GM23338 (cell line): ENCODE measurements at regions not wholly inside any gene's neighbourhood (a gene's known extent, or its start where the extent isn't known, plus 50 kb on each side); places are given as distances from the start of the nearest gene placed in this dataset.

Experiments
- ATAC-seq: fragments of 200-7000 bp; cut with Tn5 transposase; 3 replicates; pipeline ENCODE4 v1.9.1; 2020
- DNase-seq: peaks from one replicate; pipeline ENCODE4 v3.0.0-alpha.2; 2015; ENCODE audit warnings: low spot score
- H2AFZ ChIP-seq: fragments of 200-600 bp; sonication (generic); 2 replicates; pipeline ENCODE4 v1.8.0; 2016; ENCODE audit warnings: antibody characterized with exemption, mild to moderate bottlenecking, moderate library complexity
- H3F3A ChIP-seq: fragments of 200-600 bp; sonication (generic); replicated peaks from 2 replicates; pipeline ENCODE4 v1.8.0; 2017; ENCODE audit warnings: antibody characterized with exemption, mixed run types, low read depth
- H3K27ac ChIP-seq: fragments of 200-600 bp; sonication (generic); 2 replicates; pipeline ENCODE4 v1.6.1; 2016; ENCODE audit warnings: low read depth
- H3K27me3 ChIP-seq: fragments of 200-600 bp; sonication (generic); 2 replicates; pipeline ENCODE4 v1.8.0; 2016; ENCODE audit warnings: mild to moderate bottlenecking, mixed run types, moderate library complexity; ENCODE audit not compliant: insufficient read depth
- H3K36me3 ChIP-seq: fragments of 200-600 bp; sonication (generic); 2 replicates; pipeline ENCODE4 v1.8.0; 2016; ENCODE audit warnings: mild to moderate bottlenecking; ENCODE audit not compliant: insufficient read depth
- H3K4me1 ChIP-seq: fragments of 200-600 bp; sonication (generic); 2 replicates; pipeline ENCODE4 v1.8.0; 2016; ENCODE audit warnings: mild to moderate bottlenecking, moderate library complexity; ENCODE audit not compliant: insufficient read depth
- H3K4me2 ChIP-seq: fragments of 200-600 bp; sonication (generic); 2 replicates; pipeline ENCODE4 v1.7.1; 2017; ENCODE audit warnings: mixed run types
- H3K4me3 ChIP-seq: fragments of 200-600 bp; sonication (generic); 2 replicates; pipeline ENCODE4 v1.6.1; 2016; ENCODE audit warnings: mixed run types
- H3K79me2 ChIP-seq: fragments of 200-600 bp; sonication (generic); replicated peaks from 2 replicates; pipeline ENCODE4 v1.8.0; 2017; ENCODE audit warnings: mild to moderate bottlenecking; ENCODE audit not compliant: insufficient read depth
- H3K9me2 ChIP-seq: fragments of 200-600 bp; sonication (generic); 2 replicates; pipeline ENCODE4 v1.8.0; 2017; ENCODE audit not compliant: insufficient read depth
- H4K20me1 ChIP-seq: fragments of 200-600 bp; sonication (generic); replicated peaks from 2 replicates; pipeline ENCODE4 v1.8.0; 2017; ENCODE audit warnings: mild to moderate bottlenecking; ENCODE audit not compliant: insufficient read depth
- H3K27ac Mint-ChIP-seq: 2 replicates; pipeline ENCODE4 v1.8.0; 2020; ENCODE audit warnings: inconsistent platforms, mild to moderate bottlenecking, moderate library complexity, mixed read lengths
- H3K27me3 Mint-ChIP-seq: 3 replicates; pipeline ENCODE4 v1.8.0; 2022; ENCODE audit warnings: low read depth, mild to moderate bottlenecking, moderate library complexity, mixed read lengths, inconsistent platforms; ENCODE audit not compliant: insufficient read depth, poor library complexity
- H3K36me3 Mint-ChIP-seq: 3 replicates; pipeline ENCODE4 v1.8.0; 2021; ENCODE audit warnings: low read depth, mild to moderate bottlenecking, inconsistent platforms, moderate library complexity, mixed read lengths
- H3K4me1 Mint-ChIP-seq: 3 replicates; pipeline ENCODE4 v1.8.0; 2020; ENCODE audit warnings: mild to moderate bottlenecking, inconsistent platforms, mixed read lengths
- H3K4me3 Mint-ChIP-seq: 3 replicates; pipeline ENCODE4 v1.8.0; 2021; ENCODE audit warnings: moderate library complexity, mild to moderate bottlenecking, inconsistent platforms, mixed read lengths
- H3K9me3 Mint-ChIP-seq: 3 replicates; pipeline ENCODE4 v1.8.0; 2020; ENCODE audit warnings: moderate library complexity, mild to moderate bottlenecking, inconsistent platforms, mixed read lengths
- CREB1 ChIP-seq: fragments of 250-450 bp; sonication (Bioruptor Pico); IDR thresholded peaks from 2 replicates; pipeline ENCODE4 v1.5.0; 2020; ENCODE audit warnings: low read depth, mild to moderate bottlenecking, moderate library complexity
- CTCF ChIP-seq, 2 experiments: fragments of 200-600 bp in 1 of 2; sonication (generic) in 1 of 2; conservative IDR thresholded peaks; 2 replicates each; pipeline versions ENCODE4 v1.5.1 to v1.6.1; 2016 to 2017; ENCODE audit warnings: antibody characterized with exemption in 2 of 2, low read depth in 2 of 2, mild to moderate bottlenecking in 2 of 2, moderate library complexity in 1 of 2
- EZH2 ChIP-seq: fragments of 200-600 bp; sonication (generic); IDR thresholded peaks from one replicate; pipeline ENCODE4 v1.8.0; 2017; ENCODE audit warnings: antibody characterized with exemption, mild to moderate bottlenecking, low read depth; ENCODE audit not compliant: unreplicated experiment
- EZH2phosphoT487 ChIP-seq: fragments of 200-600 bp; sonication (generic); IDR thresholded peaks from one replicate; pipeline ENCODE4 v1.8.1; 2018; ENCODE audit warnings: antibody characterized with exemption; ENCODE audit not compliant: unreplicated experiment
- JUNB ChIP-seq: IDR thresholded peaks from one replicate; pipeline ENCODE4 v1.6.1; 2016; ENCODE audit warnings: antibody characterized with exemption; ENCODE audit not compliant: unreplicated experiment
- NANOG ChIP-seq: IDR thresholded peaks from 2 replicates; pipeline ENCODE4 v1.6.1; 2016; ENCODE audit warnings: antibody characterized with exemption, borderline replicate concordance
- POLR2AphosphoS5 ChIP-seq: IDR thresholded peaks from 2 replicates; pipeline ENCODE4 v1.6.1; 2016; ENCODE audit warnings: antibody characterized with exemption, low read depth
- STAT1 ChIP-seq: IDR thresholded peaks from one replicate; pipeline ENCODE4 v1.6.1; 2016; ENCODE audit warnings: antibody characterized with exemption; ENCODE audit not compliant: unreplicated experiment
- ZNF114 ChIP-seq: fragments of 250-450 bp; sonication (Bioruptor Pico); IDR thresholded peaks from 2 replicates; pipeline ENCODE4 v1.5.0; 2020; ENCODE audit warnings: mild to moderate bottlenecking, moderate library complexity
- ZNF331 ChIP-seq: fragments of 250-450 bp; sonication (Bioruptor Pico); IDR thresholded peaks from 2 replicates; pipeline ENCODE4 v1.5.0; 2020; ENCODE audit warnings: low read depth, mild to moderate bottlenecking, moderate library complexity
- TF ChIP-seq, protein P1 (sequence below): fragments of 250-450 bp; sonication (Bioruptor Pico); IDR thresholded peaks from 2 replicates; pipeline ENCODE4 v1.5.0; 2020; ENCODE audit warnings: mild to moderate bottlenecking, moderate library complexity
- TF ChIP-seq, protein P2 (sequence below): IDR thresholded peaks from 2 replicates; pipeline ENCODE4 v1.6.1; 2016; ENCODE audit warnings: antibody characterized with exemption
- TF ChIP-seq, protein P3 (sequence below): IDR thresholded peaks from one replicate; pipeline ENCODE4 v1.6.1; 2018; ENCODE audit warnings: antibody characterized with exemption; ENCODE audit not compliant: unreplicated experiment

DNA sequence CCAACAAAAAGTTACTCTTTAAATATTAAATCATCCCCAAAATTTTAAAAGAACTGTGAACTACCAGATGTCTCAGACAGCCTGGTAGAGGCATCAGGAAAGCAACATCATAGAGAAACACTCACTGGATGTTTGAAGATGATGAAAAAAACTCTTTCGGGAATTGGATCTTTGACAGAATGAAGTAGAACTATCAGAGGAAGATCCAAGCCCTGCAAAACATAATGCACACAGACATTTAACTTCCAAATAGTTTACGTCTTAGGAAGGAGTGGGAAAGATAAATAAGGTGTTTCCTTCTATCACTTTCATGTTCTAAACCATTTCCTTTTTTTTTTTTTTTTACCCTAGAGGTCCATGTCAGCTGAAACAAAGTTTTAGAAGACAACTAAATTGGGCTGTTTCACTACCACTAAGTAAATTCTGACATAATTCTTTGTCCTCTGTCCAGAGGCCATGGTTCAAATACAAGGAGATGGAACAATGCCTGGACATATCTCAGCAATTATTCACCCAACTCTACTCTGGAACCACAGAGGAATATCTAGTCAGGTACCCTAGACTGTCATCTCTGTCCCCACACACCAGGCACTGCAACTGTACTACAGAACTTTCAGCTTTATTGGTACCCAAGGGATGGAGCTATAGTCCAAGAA, 217.7 kb upstream of the INTU start:
- Histone ChIP-seq H3K4me3 (no peak overlapping the region), H2AFZ (0 out of 2 replicates have a peak overlapping the region, but pooled peaks have one; percentile 38), H3K27me3 (no peaks in the 10 kb centered on the region), H3K36me3 (no peaks in the 10 kb centered on the region), H3K27ac (no peak overlapping the region), H3K4me1 (no peaks in the 10 kb centered on the region), H3K9me2 (peaks cover 4% of the 10 kb centered on the region), H3K4me2 (no peak overlapping the region), H3F3A (no peaks in the 10 kb centered on the region), H4K20me1 (no peaks in the 10 kb centered on the region), H3K79me2 (no peaks in the 10 kb centered on the region)
- peaks cover 2% of the 10 kb centered on the region for H3K27me3 Mint-ChIP-seq
- no peak overlapping the region for H3K27ac Mint-ChIP-seq
- H3K36me3 Mint-ChIP-seq = peaks cover 1% of the 10 kb centered on the region; the same call in 1 of the 3 replicates
- TF ChIP-seq POLR2AphosphoS5 (no peak), CREB1 (CRISPR knock-in tag) (no peak), STAT1 (no peak), EZH2phosphoT487 (no peak), ZNF114 (CRISPR knock-in tag) (no peak), JUNB (no peak), ZNF331 (CRISPR knock-in tag) (no peak), EZH2 (no peak), NANOG (no peak), CTCF (conservative IDR thresholded peaks at IDR 0.05; ENCODE audit: low read depth in 2 of 2) (no peak)
- TF ChIP-seq, protein P1, sequence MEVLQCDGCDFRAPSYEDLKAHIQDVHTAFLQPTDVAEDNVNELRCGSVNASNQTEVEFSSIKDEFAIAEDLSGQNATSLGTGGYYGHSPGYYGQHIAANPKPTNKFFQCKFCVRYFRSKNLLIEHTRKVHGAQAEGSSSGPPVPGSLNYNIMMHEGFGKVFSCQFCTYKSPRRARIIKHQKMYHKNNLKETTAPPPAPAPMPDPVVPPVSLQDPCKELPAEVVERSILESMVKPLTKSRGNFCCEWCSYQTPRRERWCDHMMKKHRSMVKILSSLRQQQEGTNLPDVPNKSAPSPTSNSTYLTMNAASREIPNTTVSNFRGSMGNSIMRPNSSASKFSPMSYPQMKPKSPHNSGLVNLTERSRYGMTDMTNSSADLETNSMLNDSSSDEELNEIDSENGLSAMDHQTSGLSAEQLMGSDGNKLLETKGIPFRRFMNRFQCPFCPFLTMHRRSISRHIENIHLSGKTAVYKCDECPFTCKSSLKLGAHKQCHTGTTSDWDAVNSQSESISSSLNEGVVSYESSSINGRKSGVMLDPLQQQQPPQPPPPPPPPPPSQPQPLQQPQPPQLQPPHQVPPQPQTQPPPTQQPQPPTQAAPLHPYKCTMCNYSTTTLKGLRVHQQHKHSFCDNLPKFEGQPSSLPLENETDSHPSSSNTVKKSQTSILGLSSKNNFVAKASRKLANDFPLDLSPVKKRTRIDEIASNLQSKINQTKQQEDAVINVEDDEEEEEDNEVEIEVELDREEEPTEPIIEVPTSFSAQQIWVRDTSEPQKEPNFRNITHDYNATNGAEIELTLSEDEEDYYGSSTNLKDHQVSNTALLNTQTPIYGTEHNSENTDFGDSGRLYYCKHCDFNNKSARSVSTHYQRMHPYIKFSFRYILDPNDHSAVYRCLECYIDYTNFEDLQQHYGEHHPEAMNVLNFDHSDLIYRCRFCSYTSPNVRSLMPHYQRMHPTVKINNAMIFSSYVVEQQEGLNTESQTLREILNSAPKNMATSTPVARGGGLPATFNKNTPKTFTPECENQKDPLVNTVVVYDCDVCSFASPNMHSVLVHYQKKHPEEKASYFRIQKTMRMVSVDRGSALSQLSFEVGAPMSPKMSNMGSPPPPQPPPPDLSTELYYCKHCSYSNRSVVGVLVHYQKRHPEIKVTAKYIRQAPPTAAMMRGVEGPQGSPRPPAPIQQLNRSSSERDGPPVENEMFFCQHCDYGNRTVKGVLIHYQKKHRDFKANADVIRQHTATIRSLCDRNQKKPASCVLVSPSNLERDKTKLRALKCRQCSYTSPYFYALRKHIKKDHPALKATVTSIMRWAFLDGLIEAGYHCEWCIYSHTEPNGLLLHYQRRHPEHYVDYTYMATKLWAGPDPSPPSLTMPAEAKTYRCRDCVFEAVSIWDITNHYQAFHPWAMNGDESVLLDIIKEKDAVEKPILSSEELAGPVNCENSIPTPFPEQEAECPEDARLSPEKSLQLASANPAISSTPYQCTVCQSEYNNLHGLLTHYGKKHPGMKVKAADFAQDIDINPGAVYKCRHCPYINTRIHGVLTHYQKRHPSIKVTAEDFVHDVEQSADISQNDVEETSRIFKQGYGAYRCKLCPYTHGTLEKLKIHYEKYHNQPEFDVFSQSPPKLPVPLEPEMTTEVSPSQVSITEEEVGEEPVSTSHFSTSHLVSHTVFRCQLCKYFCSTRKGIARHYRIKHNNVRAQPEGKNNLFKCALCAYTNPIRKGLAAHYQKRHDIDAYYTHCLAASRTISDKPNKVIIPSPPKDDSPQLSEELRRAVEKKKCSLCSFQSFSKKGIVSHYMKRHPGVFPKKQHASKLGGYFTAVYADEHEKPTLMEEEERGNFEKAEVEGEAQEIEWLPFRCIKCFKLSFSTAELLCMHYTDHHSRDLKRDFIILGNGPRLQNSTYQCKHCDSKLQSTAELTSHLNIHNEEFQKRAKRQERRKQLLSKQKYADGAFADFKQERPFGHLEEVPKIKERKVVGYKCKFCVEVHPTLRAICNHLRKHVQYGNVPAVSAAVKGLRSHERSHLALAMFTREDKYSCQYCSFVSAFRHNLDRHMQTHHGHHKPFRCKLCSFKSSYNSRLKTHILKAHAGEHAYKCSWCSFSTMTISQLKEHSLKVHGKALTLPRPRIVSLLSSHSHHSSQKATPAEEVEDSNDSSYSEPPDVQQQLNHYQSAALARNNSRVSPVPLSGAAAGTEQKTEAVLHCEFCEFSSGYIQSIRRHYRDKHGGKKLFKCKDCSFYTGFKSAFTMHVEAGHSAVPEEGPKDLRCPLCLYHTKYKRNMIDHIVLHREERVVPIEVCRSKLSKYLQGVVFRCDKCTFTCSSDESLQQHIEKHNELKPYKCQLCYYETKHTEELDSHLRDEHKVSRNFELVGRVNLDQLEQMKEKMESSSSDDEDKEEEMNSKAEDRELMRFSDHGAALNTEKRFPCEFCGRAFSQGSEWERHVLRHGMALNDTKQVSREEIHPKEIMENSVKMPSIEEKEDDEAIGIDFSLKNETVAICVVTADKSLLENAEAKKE = no peak
- TF ChIP-seq, protein P2, sequence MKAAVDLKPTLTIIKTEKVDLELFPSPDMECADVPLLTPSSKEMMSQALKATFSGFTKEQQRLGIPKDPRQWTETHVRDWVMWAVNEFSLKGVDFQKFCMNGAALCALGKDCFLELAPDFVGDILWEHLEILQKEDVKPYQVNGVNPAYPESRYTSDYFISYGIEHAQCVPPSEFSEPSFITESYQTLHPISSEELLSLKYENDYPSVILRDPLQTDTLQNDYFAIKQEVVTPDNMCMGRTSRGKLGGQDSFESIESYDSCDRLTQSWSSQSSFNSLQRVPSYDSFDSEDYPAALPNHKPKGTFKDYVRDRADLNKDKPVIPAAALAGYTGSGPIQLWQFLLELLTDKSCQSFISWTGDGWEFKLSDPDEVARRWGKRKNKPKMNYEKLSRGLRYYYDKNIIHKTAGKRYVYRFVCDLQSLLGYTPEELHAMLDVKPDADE = no peak
- TF ChIP-seq, protein P3, sequence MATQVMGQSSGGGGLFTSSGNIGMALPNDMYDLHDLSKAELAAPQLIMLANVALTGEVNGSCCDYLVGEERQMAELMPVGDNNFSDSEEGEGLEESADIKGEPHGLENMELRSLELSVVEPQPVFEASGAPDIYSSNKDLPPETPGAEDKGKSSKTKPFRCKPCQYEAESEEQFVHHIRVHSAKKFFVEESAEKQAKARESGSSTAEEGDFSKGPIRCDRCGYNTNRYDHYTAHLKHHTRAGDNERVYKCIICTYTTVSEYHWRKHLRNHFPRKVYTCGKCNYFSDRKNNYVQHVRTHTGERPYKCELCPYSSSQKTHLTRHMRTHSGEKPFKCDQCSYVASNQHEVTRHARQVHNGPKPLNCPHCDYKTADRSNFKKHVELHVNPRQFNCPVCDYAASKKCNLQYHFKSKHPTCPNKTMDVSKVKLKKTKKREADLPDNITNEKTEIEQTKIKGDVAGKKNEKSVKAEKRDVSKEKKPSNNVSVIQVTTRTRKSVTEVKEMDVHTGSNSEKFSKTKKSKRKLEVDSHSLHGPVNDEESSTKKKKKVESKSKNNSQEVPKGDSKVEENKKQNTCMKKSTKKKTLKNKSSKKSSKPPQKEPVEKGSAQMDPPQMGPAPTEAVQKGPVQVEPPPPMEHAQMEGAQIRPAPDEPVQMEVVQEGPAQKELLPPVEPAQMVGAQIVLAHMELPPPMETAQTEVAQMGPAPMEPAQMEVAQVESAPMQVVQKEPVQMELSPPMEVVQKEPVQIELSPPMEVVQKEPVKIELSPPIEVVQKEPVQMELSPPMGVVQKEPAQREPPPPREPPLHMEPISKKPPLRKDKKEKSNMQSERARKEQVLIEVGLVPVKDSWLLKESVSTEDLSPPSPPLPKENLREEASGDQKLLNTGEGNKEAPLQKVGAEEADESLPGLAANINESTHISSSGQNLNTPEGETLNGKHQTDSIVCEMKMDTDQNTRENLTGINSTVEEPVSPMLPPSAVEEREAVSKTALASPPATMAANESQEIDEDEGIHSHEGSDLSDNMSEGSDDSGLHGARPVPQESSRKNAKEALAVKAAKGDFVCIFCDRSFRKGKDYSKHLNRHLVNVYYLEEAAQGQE = no peak
- no peak overlapping the region for H3K4me3 Mint-ChIP-seq
- no peak for ATAC-seq
- H3K9me3 Mint-ChIP-seq = peaks cover 4% of the 10 kb centered on the region; the same call in 1 of the 3 replicates
- no peaks in the 10 kb centered on the region for H3K4me1 Mint-ChIP-seq
- DNase-seq = no peak
